H1 (cell line): ENCODE measurements at regions not wholly inside any gene's neighbourhood (a gene's known extent, or its start where the extent isn't known, plus 50 kb on each side); places are given as distances from the start of the nearest gene placed in this dataset.

Experiments used
- CTCF ChIA-PET: fragments of 300-600 bp; sonication (Branson Sonifier 250); formaldehyde crosslinking; loops from one replicate; lab custom pipeline; 2021; ENCODE audit not compliant: partially characterized antibody; lab: Charles Lee
- POLR2A ChIA-PET: fragments of 300-600 bp; sonication (Branson Sonifier 250); formaldehyde crosslinking; loops from one replicate; lab custom pipeline; 2021; ENCODE audit warnings: inconsistent platforms; ENCODE audit not compliant: partially characterized antibody; lab: Charles Lee
- DNase-seq, 2 experiments: peaks; one replicate each; pipeline versions ENCODE4 v3.0.0 to v3.0.0-alpha.2; 2010 to 2022; ENCODE audit warnings: low spot score in 2 of 2, low read depth in 1 of 2, mixed read lengths in 1 of 2
- FAIRE-seq: peaks from 2 replicates; lab custom pipeline; 2011; peaks lifted over from hg19 to GRCh38; lab: Jason Lieb, UNC
- H2AFZ ChIP-seq: 2 replicates; pipeline ENCODE4 v1.8.1; 2012; ENCODE audit warnings: low read length, inconsistent platforms
- H2AK5ac ChIP-seq: 2 replicates; pipeline ENCODE4 v1.6.1; 2013; ENCODE audit warnings: low read depth, low read length
- H2BK120ac ChIP-seq: replicated peaks from 2 replicates; pipeline ENCODE3; 2013; ENCODE audit warnings: low read depth, low read length, inconsistent platforms
- H2BK12ac ChIP-seq: 2 replicates; pipeline ENCODE4 v1.6.1; 2013; ENCODE audit warnings: low read depth, low read length
- H2BK15ac ChIP-seq: 2 replicates; pipeline ENCODE4 v1.6.1; 2013; ENCODE audit warnings: low read length
- H2BK20ac ChIP-seq: 2 replicates; pipeline ENCODE4 v1.6.1; 2013; ENCODE audit warnings: low read length
- H2BK5ac ChIP-seq: 2 replicates; pipeline ENCODE4 v1.6.1; 2013; ENCODE audit warnings: low read depth, low read length
- H3K14ac ChIP-seq: 2 replicates; pipeline ENCODE4 v1.6.1; 2013; ENCODE audit warnings: inconsistent platforms; ENCODE audit not compliant: insufficient read length
- H3K18ac ChIP-seq: 2 replicates; pipeline ENCODE4 v1.6.1; 2013; ENCODE audit warnings: low read length; ENCODE audit errors: extremely low read depth
- H3K23ac ChIP-seq: 2 replicates; pipeline ENCODE4 v1.6.1; 2013; ENCODE audit warnings: inconsistent platforms; ENCODE audit not compliant: insufficient read length
- H3K23me2 ChIP-seq: 2 replicates; pipeline ENCODE4 v1.6.1; 2013; ENCODE audit warnings: low read depth, low read length
- H3K27ac ChIP-seq: 2 replicates; pipeline ENCODE4 v1.6.1; 2011; ENCODE audit warnings: low read depth, low read length, inconsistent platforms
- H3K27me3 ChIP-seq, 4 experiments: replicated peaks in 1 of 4; 1 replicate in 1 of 4; 2 replicates in 3 of 4; pipeline versions ENCODE4 v1.6.1 to v1.8.1; 2011 to 2013; ENCODE audit warnings: low read length in 3 of 4, mild to moderate bottlenecking in 3 of 4, inconsistent platforms in 2 of 4, mixed read lengths in 2 of 4, moderate library complexity in 1 of 4; ENCODE audit not compliant: control insufficient read depth in 3 of 4, insufficient read depth in 3 of 4; ENCODE audit errors: extremely low read depth in 1 of 4
- H3K36me3 ChIP-seq, 4 experiments: 2 replicates each; pipeline versions ENCODE4 v1.6.1 to v1.8.1; 2011 to 2013; ENCODE audit warnings: mild to moderate bottlenecking in 4 of 4, low read length in 3 of 4, moderate library complexity in 2 of 4, control low read depth in 1 of 4, inconsistent platforms in 1 of 4; ENCODE audit not compliant: insufficient read depth in 4 of 4, control insufficient read depth in 2 of 4
- H3K4ac ChIP-seq: replicated peaks from 2 replicates; pipeline ENCODE3; 2013; ENCODE audit warnings: low read length, low read depth, mixed read lengths, inconsistent platforms; ENCODE audit not compliant: insufficient read length
- H3K4me1 ChIP-seq, 4 experiments: replicated peaks in 1 of 4; 1 replicate in 1 of 4; 2 replicates in 3 of 4; pipeline versions ENCODE4 v1.6.1 to v1.8.1; 2011 to 2013; ENCODE audit warnings: low read length in 3 of 4, inconsistent platforms in 2 of 4, mixed read lengths in 1 of 4; ENCODE audit not compliant: insufficient read depth in 4 of 4, control insufficient read depth in 3 of 4
- H3K4me2 ChIP-seq, 2 experiments: 2 replicates each; pipeline versions ENCODE4 v1.6.1 to v1.8.1; 2011 to 2013; ENCODE audit warnings: low read depth in 2 of 2, low read length in 2 of 2, control low read depth in 1 of 2, inconsistent platforms in 1 of 2, mild to moderate bottlenecking in 1 of 2; ENCODE audit not compliant: insufficient read depth in 1 of 2
- H3K4me3 ChIP-seq, 4 experiments: fragments of 200-600, 300-600 bp in 1 of 4; sonication (generic), shearing (Covaris generic), sonication (Bioruptor Twin) in 1 of 4; 2 replicates each; pipeline versions ENCODE4 v1.5.1 to v1.8.1; 2011 to 2016; ENCODE audit warnings: low read length in 4 of 4, low read depth in 3 of 4, control low read depth in 2 of 4, inconsistent platforms in 2 of 4, mild to moderate bottlenecking in 2 of 4, mixed read lengths in 1 of 4, moderate library complexity in 1 of 4; ENCODE audit not compliant: insufficient read depth in 2 of 4; ENCODE audit errors: extremely low read depth in 1 of 4
- H3K56ac ChIP-seq: replicated peaks from 2 replicates; pipeline ENCODE3; 2013; ENCODE audit warnings: low read depth, mild to moderate bottlenecking, mixed read lengths, low read length, inconsistent platforms; ENCODE audit not compliant: insufficient read length
- H3K79me1 ChIP-seq: 2 replicates; pipeline ENCODE4 v1.6.1; 2013; ENCODE audit warnings: low read depth, low read length, control low read depth
- H3K79me2 ChIP-seq, 2 experiments: 2 replicates each; pipeline versions ENCODE4 v1.6.1 to v1.8.1; 2012 to 2013; ENCODE audit warnings: low read length in 2 of 2, mild to moderate bottlenecking in 2 of 2, inconsistent platforms in 1 of 2; ENCODE audit not compliant: insufficient read depth in 2 of 2, control insufficient read depth in 1 of 2
- H3K9ac ChIP-seq, 4 experiments: replicated peaks in 1 of 4; 1 replicate in 1 of 4; 2 replicates in 3 of 4; pipeline versions ENCODE4 v1.6.1 to v1.8.1; 2011 to 2013; ENCODE audit warnings: low read depth in 3 of 4, low read length in 3 of 4, control low read depth in 2 of 4, mild to moderate bottlenecking in 2 of 4, moderate library complexity in 2 of 4, inconsistent platforms in 1 of 4; ENCODE audit errors: extremely low read depth in 1 of 4
- H3K9me3 ChIP-seq, 2 experiments: 2 replicates each; pipeline versions ENCODE4 v1.6.1 to v1.8.1; 2012 to 2013; ENCODE audit warnings: mild to moderate bottlenecking in 2 of 2, moderate library complexity in 2 of 2, control low read depth in 1 of 2, inconsistent platforms in 1 of 2, low read depth in 1 of 2, low read length in 1 of 2, mixed read lengths in 1 of 2; ENCODE audit not compliant: insufficient read depth in 2 of 2
- H4K20me1 ChIP-seq, 2 experiments: replicated peaks in 1 of 2; 2 replicates each; pipeline versions ENCODE3 to v1.8.1; 2011 to 2013; ENCODE audit warnings: inconsistent platforms in 2 of 2, low read length in 2 of 2, mild to moderate bottlenecking in 1 of 2; ENCODE audit not compliant: insufficient read depth in 2 of 2, control insufficient read depth in 1 of 2
- H4K5ac ChIP-seq: 2 replicates; pipeline ENCODE4 v1.6.1; 2013; ENCODE audit warnings: low read length, low read depth, mixed read lengths, inconsistent platforms; ENCODE audit not compliant: insufficient read length
- H4K8ac ChIP-seq: 2 replicates; pipeline ENCODE4 v1.8.0; 2013; ENCODE audit warnings: mild to moderate bottlenecking, moderate library complexity, low read length, inconsistent platforms; ENCODE audit not compliant: insufficient read depth; ENCODE audit errors: extremely low read depth
- H4K91ac ChIP-seq: replicated peaks from 2 replicates; pipeline ENCODE3; 2013; ENCODE audit warnings: low read length, mixed read lengths, inconsistent platforms; ENCODE audit not compliant: insufficient read length
- ATF3 ChIP-seq: IDR thresholded peaks from 2 replicates; pipeline ENCODE4 v1.6.1; 2011; ENCODE audit warnings: low read depth, mild to moderate bottlenecking, low read length; ENCODE audit not compliant: insufficient read depth
- CBX5 ChIP-seq: fragments of 300-800, 300-1000 bp; sonication (generic); IDR thresholded peaks from 2 replicates; pipeline ENCODE4 v1.7.1; 2016; ENCODE audit warnings: antibody characterized with exemption, low read length, low read depth
- CEBPB ChIP-seq: IDR thresholded peaks from 2 replicates; pipeline ENCODE4 v1.6.1; 2012; ENCODE audit warnings: low read depth, low read length
- CTCF ChIP-seq, 3 experiments: IDR thresholded peaks; 1 replicate in 2 of 3; 2 replicates in 1 of 3; pipeline versions ENCODE4 v1.5.1 to v1.6.1; 2011; ENCODE audit warnings: low read length in 3 of 3, mild to moderate bottlenecking in 3 of 3, inconsistent platforms in 2 of 3, low read depth in 1 of 3, moderate library complexity in 1 of 3; ENCODE audit not compliant: insufficient read depth in 1 of 3; ENCODE audit errors: control extremely low read depth in 1 of 3
- EGR1 ChIP-seq: IDR thresholded peaks from 2 replicates; pipeline ENCODE4 v1.6.1; 2011; ENCODE audit warnings: low read depth, low read length, borderline replicate concordance
- POLR2AphosphoS5 ChIP-seq: IDR thresholded peaks from 2 replicates; pipeline ENCODE4 v1.6.1; 2011; ENCODE audit warnings: low read depth, low read length
- WGBS, 2 experiments: shearing (Covaris generic) in 1 of 2; methylation state at CpG; one replicate each; pipeline versions ENCODE4 v1.1.6 to v1.1.7; 2013 to 2015; ENCODE audit warnings: low lambda C conversion rate in 2 of 2, mixed read lengths in 2 of 2, inconsistent platforms in 1 of 2, low coverage in 1 of 2, missing lambda C conversion rate in 1 of 2; ENCODE audit not compliant: insufficient replicate concordance in 2 of 2, insufficient coverage in 1 of 2, insufficient read length in 1 of 2; ENCODE audit errors: extremely low coverage in 1 of 2, missing lambda C conversion rate in 1 of 2; 5-methylcytosine and 5-hydroxymethylcytosine counted together

GRCh38 chr2:180705551-180705950 is 274.9 kb upstream of the UBE2E3 start:
- no peak overlapping the region for H3K23ac ChIP-seq
- no peak overlapping the region for H3K56ac ChIP-seq
- H3K4me2 ChIP-seq: no peak overlapping the region
- no peak overlapping the region for H2BK120ac ChIP-seq
- H2AFZ ChIP-seq: no peak overlapping the region
- no peaks in the 10 kb centered on the region for H3K4me1 ChIP-seq
- WGBS, 2 experiments: 78% methylated on average over 1 of the region's 1 CpG; no CpG with 5 or more reads in 1 of the 2 experiments
- H3K27me3 ChIP-seq: no peaks in the 10 kb centered on the region
- TF ChIP-seq ATF3 (no peak), EGR1 (no peak), CBX5 (no peak), POLR2AphosphoS5 (no peak), CEBPB (no peak), CTCF (IDR thresholded peaks at IDR 0.05; ENCODE audit: control extremely low read depth in 1 of 3, insufficient read depth in 1 of 3, low read depth in 1 of 3, low read length in 3 of 3) (no peak)
- ChIA-PET CTCF (no interaction called here), POLR2A (no interaction called here)
- FAIRE-seq (no peak), DNase-seq (no peak)
- no peak overlapping the region for H3K14ac ChIP-seq
- no peaks in the 10 kb centered on the region for H3K79me2 ChIP-seq
- no peaks in the 10 kb centered on the region for H3K36me3 ChIP-seq
- no peaks in the 10 kb centered on the region for H3K23me2 ChIP-seq
- H3K79me1 ChIP-seq: no peaks in the 10 kb centered on the region
- H4K91ac ChIP-seq: no peak overlapping the region
- no peaks in the 10 kb centered on the region for H4K20me1 ChIP-seq
- no peaks in the 10 kb centered on the region for H3K9me3 ChIP-seq
- H2BK12ac ChIP-seq: no peak overlapping the region
- no peak overlapping the region for H4K5ac ChIP-seq
- H2BK20ac ChIP-seq: no peak overlapping the region
- H2BK5ac ChIP-seq: no peak overlapping the region
- no peak overlapping the region for H3K18ac ChIP-seq
- no peak overlapping the region for H2BK15ac ChIP-seq
- no peak overlapping the region for H2AK5ac ChIP-seq
- no peak overlapping the region for H4K8ac ChIP-seq
- H3K4me3 ChIP-seq: no peak overlapping the region
- no peak overlapping the region for H3K27ac ChIP-seq
- no peak overlapping the region for H3K4ac ChIP-seq
- H3K9ac ChIP-seq: no peak overlapping the region
